ENCODE measurements at regions not wholly inside any gene's neighbourhood (a gene's known extent, or its start where the extent isn't known, plus 50 kb on each side); places are given as distances from the start of the nearest gene placed in this dataset.
"Not testable (repeated sequence)": the region's sequence is repeated elsewhere in the genome, so short reads cannot be mapped to it uniquely, and the experiment has no call there.

GRCh38 chr2:153532140-153532539 is 53.6 kb upstream of the RPRM start:
- Histone ChIP-seq H3K27ac (ENCODE audit: low read length) (no peak overlapping the region), H4K20me1 (ENCODE audit: insufficient read depth) (no peaks in the 10 kb centered on the region), H3F3A (ENCODE audit: insufficient read depth, low read length, poor library complexity, severe bottlenecking) (no peaks in the 10 kb centered on the region), H3K36me3 (ENCODE audit: insufficient read depth, low read length) (no peaks in the 10 kb centered on the region), H3K27me3 (ENCODE audit: insufficient read depth, low read depth, low read length) (no peaks in the 10 kb centered on the region), H3K4me3 (ENCODE audit: low read length) (no peak overlapping the region), H3K9me3 (ENCODE audit: low read length) (no peaks in the 10 kb centered on the region), H3K9ac (ENCODE audit: low read length) (no peak overlapping the region), H3K4me2 (ENCODE audit: low read length) (no peak overlapping the region), H3K79me2 (replicated peaks; ENCODE audit: insufficient read depth, low read length) (no peaks in the 10 kb centered on the region), H3K9me2 (ENCODE audit: insufficient read depth, low read length) (no peaks in the 10 kb centered on the region), H2AFZ (ENCODE audit: low read depth, low read length) (no peak overlapping the region)
- TF ChIP-seq POLR2AphosphoS5 (IDR thresholded peaks at IDR 0.05) (no peak), MXI1 (conservative IDR thresholded peaks at IDR 0.05; ENCODE audit: poor library complexity, severe bottlenecking) (no peak), SMC3 (conservative IDR thresholded peaks at IDR 0.05; ENCODE audit: poor library complexity) (no peak), RAD21 (conservative IDR thresholded peaks at IDR 0.05) (no peak), REST (IDR thresholded peaks at IDR 0.05; ENCODE audit: borderline replicate concordance) (no peak), EZH2 (IDR thresholded peaks at IDR 0.05; ENCODE audit: borderline replicate concordance, insufficient read depth, low read length, poor library complexity, severe bottlenecking) (no peak), CTCF (IDR thresholded peaks at IDR 0.05; ENCODE audit: poor library complexity, severe bottlenecking) (no peak), EP300 (conservative IDR thresholded peaks at IDR 0.05; ENCODE audit: poor library complexity, severe bottlenecking) (no peak), TAF1 (IDR thresholded peaks at IDR 0.05; ENCODE audit: low read depth) (no peak)

- H3K9me2 ChIP-seq (ENCODE audit: insufficient read depth, low read length); H3K4me3 ChIP-seq (ENCODE audit: low read length); H3K27me3 ChIP-seq (ENCODE audit: insufficient read depth, low read depth, low read length); H3F3A ChIP-seq (ENCODE audit: insufficient read depth, low read length, poor library complexity, severe bottlenecking); H2AFZ ChIP-seq (ENCODE audit: low read depth, low read length); H3K9me3 ChIP-seq (ENCODE audit: low read length); H3K9ac ChIP-seq (ENCODE audit: low read length); H3K4me2 ChIP-seq (ENCODE audit: low read length); H3K36me3 ChIP-seq (ENCODE audit: insufficient read depth, low read length); H3K79me2 ChIP-seq (replicated peaks; ENCODE audit: insufficient read depth, low read length); H3K27ac ChIP-seq (ENCODE audit: low read length); H4K20me1 ChIP-seq (ENCODE audit: insufficient read depth): not testable (repeated sequence)
Observed at GRCh38 chr2:153533803-153534202, 55.2 kb upstream of the RPRM start.

- H3F3A ChIP-seq (ENCODE audit: insufficient read depth, low read length, poor library complexity, severe bottlenecking); H3K9me2 ChIP-seq (ENCODE audit: insufficient read depth, low read length); H3K4me2 ChIP-seq (ENCODE audit: low read length); H3K4me3 ChIP-seq (ENCODE audit: low read length); H3K36me3 ChIP-seq (ENCODE audit: insufficient read depth, low read length); H3K27ac ChIP-seq (ENCODE audit: low read length); H3K27me3 ChIP-seq (ENCODE audit: insufficient read depth, low read depth, low read length); H3K9me3 ChIP-seq (ENCODE audit: low read length); H4K20me1 ChIP-seq (ENCODE audit: insufficient read depth); H2AFZ ChIP-seq (ENCODE audit: low read depth, low read length); H3K9ac ChIP-seq (ENCODE audit: low read length); H3K79me2 ChIP-seq (replicated peaks; ENCODE audit: insufficient read depth, low read length): not testable (repeated sequence)
Observed at GRCh38 chr2:153534590-153534989, 56.0 kb upstream of the RPRM start.

All from neural cell (in vitro differentiated cells).